ENCODE measurements at regions not wholly inside any gene's neighbourhood (a gene's known extent, or its start where the extent isn't known, plus 50 kb on each side); places are given as distances from the start of the nearest gene placed in this dataset.

DNA sequence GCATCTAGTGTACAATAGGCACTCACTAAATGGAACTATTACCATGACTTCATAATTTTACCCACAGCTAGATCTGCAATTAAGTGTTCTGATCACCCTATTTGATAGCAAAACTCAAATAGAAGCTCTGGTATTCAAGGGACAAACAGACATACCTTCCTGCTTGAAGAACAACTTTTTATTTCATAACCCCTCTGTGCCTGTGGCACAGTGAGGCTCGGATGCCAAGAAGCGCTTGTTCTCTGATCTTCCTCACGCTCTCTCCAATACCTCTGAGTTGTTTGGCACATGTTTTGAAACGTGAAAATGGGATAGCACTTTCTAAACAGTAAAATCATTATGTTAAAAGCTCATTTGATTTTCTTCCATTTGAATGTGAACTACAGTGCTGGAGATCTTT lies 232.0 kb downstream of the KLF5 start:
- DNase-seq (ENCODE audit: low spot score): no peak

DNA sequence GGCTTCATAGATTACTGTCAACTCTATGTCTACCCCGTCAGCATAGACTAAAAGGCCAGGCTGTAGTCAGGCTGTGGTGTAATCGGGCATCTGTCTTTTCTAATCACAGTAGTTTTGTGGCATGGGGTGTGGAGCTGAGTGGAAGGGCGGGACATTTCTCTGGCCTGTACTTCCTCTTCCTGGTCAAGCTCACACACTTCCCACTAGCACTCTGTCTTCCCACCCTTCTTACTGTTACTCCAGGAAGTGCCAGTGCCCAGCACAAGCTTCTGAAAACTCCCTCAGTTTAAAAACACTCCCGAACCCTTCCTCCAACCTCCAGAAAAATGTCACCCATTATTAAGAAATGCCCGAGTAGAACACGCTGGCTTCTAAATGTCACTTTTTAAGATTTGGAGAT lies 229.8 kb downstream of the KLF5 start:
- DNase-seq (ENCODE audit: low spot score): no peak

DNA sequence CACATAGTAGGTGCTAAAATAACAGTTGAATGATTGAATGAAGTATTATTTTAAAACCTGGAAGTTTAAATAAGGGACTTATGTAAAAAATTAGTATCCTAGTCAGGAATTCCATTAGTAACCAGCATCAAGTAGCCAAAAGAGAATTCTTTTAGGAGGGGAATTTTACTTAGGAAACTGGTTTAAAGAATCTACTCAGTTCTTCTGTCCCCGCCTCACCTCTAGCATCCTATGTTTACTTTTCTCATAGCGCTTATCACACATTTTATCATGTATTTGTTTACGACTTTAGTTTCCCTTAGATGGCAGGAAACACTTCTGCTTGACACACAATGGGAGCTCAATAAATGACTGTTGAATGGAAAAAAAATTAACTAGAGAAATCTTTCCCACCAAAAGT lies 229.0 kb downstream of the KLF5 start:
- DNase-seq (ENCODE audit: low spot score): no peak

DNA sequence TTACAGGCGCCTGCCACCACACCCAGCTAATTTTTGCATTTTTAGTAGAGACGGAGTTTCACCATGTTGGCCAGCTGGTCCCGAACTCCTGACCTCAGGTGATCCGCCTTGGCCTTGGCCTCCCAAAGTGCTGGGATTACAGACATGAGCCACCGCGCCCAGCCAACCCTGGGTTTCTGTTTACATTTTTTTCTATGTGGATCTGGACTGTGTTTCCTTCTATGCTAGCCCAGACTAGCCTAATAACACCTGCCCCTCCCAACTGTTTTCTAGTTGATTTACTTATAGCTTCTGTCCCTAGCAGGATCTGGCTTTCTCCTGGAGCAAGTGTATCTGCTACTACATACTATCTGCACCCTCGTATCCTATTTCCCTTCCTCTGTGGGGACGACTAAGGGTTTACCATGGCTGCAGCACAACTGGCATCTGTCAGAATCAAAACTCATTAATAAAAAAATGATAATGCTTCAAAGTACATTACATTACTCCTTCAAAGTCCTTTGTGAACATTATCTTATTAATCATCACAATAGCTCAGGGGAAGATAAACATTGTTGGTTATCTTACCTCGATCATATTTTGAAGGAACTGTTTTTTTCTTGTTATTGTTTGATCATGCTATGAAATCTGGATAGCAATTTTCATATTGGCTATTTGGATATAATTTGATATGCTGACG lies 228.3 kb downstream of the KLF5 start:
- no peak for DNase-seq (ENCODE audit: low spot score)

DNA sequence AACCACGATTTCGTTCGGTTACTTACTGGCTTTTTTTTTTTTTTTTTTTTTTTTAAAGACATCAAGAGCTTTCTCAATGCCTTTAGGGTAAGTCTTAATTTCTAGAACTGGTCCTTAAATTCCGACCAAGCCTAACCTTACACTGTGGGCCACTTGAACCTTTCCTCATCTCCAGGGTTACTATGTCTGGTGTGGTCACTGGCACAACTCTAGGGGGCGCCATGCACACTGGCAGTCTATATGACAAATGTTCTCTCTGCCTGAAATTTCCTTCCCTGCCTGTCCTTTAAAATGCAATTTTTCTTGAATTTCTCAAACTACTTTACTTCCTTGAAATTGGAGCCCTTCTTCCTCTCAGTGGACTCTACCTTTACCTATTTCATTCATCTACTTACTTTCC lies 227.4 kb downstream of the KLF5 start:
- DNase-seq (ENCODE audit: low spot score): no peak

DNA sequence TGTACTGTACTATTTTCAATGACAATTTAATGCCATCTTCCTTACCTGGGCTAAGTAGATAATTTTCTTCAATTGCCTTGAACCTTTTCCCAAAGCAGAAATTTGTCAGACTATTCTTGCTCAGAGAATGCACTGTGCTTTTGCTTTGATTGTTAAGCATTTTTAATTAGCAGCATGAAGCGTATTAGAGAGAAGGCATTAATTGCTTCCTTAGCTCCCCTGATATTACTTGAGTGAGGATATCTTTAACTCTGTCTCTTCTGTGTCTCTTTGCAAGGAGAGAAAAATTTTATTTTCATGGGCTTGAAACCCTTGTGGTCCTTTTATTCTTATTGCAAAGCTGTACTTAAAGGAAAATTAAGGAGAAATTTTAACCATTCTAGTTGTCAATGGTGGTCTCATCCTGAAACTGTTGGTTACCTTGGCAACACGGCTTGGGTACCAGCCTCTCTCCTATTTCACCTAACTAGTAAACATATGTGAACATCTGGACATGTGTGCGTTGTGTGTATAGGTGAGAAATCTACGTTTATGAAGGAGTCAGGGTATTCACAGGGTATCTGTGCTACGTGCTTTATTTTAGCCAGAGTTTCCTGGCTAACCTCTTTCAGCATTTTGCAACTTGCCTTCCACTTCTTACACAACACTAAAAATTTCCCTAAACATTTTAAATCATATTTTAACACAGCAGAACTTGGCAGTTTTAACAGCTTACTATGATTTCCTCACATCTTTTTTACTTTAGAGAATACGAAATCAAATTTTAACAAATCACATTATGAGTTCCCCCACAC lies 225.5 kb downstream of the KLF5 start:
- DNase-seq (ENCODE audit: low spot score): no peak

DNA sequence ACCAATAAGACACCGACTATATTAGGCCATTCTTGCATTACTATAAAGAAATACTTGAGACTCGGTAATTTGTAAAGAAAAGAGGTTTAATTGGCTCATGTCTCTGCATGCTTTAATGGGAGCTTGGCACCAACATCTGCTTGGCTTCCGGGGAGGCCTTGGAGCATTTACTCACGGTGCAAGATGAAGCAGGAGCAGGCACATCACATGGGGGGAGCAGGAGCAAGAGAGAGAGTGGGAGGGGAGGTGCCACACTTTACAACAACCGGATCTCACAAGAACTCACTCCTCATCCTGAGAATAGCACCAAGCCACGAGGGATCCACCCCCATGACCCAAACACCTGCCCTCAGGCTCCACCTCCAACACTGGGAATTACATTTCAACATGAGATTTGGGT lies 224.8 kb downstream of the KLF5 start:
- DNase-seq (ENCODE audit: low spot score): no peak

DNA sequence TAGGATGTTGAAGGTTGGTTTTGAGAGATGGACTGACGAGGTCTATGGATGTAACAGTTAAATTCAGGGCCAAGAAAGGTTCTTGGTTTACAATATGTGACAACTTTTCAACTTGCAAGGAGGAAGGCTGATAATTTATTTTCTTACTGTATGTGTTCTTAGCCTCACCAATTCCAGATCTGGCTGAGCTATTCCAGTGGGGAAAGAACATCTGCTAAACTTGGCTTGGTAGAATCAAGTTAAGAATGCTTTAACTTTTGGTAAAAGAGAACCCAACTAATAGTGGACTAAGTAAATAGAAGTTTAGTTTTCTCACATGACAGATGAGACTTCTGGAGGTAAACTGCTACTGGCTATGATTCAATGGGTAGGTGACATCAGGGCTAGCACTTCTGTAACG lies 222.9 kb downstream of the KLF5 start:
- no peak for DNase-seq (ENCODE audit: low spot score)

DNA sequence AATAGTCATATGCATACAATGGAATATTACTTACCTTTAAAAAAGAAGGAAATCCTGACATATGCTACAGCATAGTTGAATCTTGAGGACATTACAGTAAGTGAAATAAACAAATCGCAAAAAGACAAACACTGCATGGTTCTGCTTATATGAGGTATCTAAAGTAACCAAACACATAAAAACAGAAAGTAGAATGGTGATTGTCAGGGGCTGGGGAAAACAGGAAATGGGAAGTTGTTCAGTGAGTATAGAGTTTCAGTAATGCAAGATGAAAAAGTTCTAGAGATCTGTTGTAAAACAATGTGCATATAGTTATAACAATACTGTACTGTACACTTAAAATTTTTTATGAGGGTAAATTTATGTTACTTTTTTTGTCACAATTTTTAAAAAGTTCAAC lies 219.4 kb downstream of the KLF5 start:
- no peak for DNase-seq (ENCODE audit: low spot score)

DNA sequence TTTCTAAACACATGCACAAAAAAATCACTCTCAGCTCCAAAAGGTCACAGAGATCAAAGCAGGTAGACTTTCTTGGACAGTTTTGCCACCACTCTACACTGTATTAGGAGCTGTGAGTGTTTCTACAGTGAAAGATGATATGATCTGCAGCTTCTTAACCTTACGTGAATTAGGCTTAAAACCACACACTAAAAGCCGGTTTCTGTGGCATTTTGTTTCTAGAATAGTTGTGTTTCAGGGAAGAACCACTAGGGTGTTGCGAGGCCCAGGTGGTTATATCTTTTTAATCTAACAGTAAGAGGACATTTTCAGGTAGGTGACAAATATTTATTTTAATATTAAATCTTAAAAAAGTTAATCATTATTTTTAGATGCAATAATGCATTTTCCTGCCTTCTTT lies 216.4 kb downstream of the KLF5 start:
- no peak for DNase-seq (ENCODE audit: low spot score)

DNA sequence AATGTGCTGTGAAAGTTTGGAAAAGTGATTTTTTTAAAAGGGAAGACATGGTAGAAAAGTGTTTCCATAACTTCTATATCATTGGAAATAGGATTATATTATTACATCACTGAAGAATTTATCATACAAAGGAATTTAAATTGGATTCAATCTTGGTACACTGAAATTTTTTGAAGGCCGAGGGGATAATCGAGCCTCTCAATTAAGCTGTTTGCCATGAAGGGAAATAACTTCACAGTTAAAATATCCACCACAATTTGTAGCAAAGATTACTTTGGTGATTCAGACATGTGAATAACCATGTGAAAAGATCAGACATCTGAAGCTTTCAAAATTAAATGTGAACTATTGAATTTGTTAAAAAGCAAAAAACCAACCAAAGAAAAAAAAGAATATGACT lies 215.3 kb downstream of the KLF5 start:
- DNase-seq (ENCODE audit: low spot score): no peak

DNA sequence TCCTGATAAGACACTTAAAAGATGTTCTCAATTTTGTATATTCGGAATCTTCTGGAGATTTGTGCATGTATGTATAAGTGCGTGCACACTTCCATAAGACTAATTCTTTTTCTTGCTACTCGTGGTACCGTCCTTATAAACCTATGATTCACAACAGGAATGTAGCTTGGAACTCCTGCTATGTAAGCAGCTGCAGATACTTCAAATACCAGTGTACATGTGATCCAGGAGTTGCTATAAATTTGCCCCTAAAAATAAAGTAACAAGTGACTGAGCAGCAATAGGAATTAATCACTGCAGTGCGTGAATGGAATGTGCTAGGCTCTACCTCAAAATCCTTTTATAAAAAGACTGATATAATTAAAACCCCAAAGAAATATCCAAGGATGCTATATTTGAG lies 214.9 kb downstream of the KLF5 start:
- DNase-seq (ENCODE audit: low spot score): no peak

DNA sequence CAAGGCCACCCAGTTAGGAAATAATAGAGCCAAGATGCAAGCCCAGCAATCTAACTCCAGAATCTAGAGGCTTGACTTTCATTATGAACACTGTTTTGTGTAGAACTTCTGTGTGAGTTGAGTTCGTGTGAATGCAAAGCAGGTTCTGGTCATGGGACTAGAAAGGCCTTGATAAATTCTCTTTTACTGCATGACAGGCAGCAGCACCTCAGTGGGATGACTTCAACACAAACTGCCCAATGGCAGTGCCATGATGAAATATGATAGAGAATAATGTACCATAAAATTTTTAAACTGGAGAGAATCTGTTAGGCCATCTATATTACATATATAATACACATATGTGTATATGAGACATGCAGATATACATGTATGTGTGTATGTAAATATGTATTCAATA lies 214.5 kb downstream of the KLF5 start:
- no peak for DNase-seq (ENCODE audit: low spot score)

DNA sequence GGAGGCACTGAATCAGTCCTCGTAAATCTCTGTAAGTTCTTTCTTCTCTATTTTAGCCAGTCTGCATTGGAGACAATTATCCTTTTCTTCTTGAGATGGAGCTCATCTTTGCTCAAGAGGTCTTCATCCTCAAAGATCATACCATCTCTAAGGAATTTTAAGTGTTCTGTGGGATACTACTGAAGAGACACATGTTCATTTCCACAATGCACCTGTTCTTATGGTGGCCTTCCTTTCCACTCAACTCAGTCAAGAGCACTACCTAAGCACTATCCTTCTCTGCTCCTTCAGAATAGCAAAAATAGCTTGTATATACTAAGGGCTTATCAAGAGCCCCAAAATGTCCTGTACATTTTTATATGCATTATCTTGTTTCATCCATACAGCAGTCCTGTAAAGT lies 214.0 kb downstream of the KLF5 start:
- DNase-seq (ENCODE audit: low spot score): no peak

DNA sequence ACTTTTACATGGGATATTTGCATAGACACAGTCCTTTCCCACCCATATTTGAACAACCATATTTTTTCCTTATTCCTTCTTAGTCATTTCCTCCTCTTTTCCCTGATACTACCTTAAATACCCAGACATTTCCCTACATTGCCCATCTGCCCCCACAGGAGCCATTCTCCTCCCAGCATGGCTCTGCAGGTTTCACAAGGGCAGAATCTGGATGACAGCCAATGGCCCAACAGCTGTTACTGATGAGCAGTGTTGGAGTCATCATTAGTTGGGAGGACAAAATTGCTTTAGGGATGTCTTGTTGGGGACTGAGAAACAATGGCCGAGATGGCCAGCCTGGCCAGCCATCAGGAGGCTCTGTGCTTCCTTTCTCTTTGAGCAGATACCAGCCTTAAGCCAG lies 209.5 kb downstream of the KLF5 start:
- peak; percentile 42 for DNase-seq (ENCODE audit: low spot score)

DNA sequence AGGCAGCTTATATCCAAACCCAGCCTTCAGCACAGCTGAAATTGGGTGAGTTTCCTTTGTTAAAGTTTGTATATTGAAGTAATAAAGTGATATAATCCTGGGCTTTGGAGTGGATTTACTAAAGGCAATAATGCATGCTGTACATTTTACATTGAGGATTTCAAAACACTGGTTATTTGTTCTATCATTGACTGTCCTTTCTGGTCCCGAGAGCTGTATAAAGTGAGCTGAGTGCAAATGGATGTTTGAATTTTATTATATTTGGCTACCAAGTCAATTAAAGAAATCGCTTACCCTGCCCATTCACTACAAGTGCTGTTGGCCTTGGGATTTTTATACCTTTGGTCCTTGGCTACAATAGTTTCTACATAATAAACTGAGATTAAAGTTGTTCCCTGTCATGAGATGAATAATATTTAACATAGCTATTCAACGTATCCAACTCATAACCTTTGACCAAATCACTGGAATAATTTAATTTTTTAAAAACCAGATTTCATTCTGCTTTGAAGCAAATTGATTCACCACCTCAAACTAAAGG lies 207.9 kb downstream of the KLF5 start:
- no peak for DNase-seq (ENCODE audit: low spot score)

DNA sequence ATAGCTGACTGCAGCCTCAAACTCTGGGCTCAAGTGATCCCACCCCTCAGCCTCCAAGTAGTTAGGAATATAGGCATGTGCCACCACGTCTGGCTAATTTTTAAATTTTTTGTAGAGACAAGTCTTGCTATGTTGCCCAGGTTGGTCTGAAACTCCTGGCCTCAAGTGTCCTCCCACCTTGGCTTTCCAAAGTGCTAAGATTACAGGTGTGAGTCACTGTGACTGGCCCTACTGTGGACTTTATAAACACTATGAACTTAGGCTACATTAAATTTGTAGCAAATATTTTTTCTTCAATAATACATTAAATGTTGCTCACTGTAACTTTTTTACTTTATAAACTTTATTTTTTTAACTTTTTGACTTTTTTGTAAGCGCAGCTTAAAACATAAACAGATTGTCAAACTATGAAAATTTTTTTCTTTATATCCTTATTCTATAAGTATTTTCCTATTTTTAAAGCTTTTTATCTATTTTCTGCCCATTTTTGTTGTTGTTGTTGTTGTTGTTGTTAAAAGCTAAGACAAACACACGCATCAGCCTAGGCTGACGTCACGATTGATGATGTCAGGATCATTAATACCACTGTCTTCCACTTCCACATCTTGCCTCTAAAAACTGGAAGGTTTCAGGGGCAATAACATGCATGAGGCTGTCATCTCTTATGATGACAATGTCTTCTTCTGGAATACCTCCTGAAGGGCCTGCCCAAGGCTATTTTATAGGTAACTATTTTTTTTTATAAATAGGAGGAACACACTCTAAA lies 204.2 kb downstream of the KLF5 start:
- no peak for DNase-seq (ENCODE audit: low spot score)

DNA sequence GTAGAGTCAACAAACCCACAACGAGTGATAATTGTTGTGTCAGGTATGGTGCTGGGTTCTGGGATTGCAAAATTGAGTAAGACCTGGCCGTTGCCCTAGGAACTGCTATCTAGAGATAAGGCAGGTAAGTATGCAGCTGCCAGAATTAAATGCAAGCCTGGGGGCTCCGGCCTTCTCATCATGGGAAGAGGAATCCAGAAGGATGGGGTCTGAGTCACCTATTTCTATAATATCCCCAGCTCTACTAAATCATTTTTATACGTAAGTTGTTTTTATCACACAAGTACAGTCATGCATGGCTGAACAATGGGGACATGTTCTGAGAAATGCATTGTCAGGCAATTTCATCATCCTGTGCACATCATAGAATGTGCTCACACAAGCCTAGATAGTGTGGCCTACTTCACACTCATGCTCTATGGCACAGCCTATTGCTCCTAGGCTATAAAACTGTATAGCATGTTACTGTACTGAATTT lies 203.0 kb downstream of the KLF5 start:
- DNase-seq (ENCODE audit: low spot score): no peak

DNA sequence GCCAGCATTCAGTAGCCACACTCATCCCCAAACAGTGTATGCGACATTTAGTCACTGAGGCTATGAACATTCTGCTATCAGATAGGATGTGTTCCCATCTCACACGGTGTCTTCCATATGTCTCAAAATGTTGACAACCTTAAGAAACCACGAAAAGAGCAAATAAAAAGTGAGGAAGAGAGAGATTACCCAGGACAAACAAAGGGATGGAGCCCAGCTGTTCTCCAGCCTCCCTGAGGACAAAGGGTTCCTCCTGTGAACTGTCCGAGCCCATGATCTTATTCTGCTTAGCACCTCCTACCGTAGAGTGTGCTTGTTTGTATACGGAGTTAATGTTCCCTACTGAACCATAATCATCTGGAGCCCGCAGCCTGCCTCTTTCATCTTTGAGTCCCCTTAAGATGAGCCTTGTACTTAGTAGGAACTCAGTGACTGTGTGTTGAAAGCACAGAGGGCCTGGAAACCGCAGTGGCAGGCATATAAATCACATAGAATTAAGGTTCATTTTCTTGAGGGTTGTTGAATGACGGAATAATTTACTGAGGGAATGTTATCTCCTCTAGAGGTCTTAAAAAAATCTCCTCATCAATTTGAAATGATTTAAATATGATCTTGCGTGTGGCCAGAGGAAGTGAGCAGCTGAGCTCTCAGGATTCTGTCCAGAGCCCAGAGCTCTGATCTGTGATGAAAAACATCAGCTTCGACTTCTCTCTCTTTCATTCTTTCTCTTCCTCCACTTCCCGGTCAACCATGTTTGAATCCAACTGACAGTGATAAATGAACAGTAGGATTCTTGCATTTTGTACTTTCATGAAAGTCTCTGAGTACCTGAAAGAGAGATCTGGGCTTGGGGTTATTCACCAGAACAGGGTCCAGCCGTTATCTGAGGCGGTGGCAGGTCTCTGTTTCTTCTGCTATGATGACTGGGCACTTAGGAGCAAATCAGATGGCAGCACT lies 200.5 kb downstream of the KLF5 start:
- DNase-seq (ENCODE audit: low spot score): no peak

DNA sequence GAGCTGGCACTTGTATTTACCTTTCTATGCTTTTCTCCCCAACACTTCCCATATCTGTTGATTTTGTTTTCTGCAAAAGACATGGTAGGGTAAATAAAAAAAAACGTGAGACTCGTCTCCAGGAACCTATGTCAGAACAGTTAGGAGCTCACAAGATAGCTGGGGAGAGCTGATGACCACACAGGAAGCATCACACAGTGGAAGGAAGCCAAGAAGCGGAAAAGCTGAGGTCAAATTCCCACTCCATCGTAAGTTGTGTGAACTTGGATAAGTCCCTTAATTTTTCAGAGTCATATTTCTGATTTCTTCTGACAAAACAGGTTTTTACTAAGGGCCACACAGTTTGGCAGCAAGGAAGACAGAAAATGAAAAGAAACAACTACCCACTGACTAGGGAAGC lies 199.6 kb downstream of the KLF5 start:
- no peak for DNase-seq (ENCODE audit: low spot score)

DNA sequence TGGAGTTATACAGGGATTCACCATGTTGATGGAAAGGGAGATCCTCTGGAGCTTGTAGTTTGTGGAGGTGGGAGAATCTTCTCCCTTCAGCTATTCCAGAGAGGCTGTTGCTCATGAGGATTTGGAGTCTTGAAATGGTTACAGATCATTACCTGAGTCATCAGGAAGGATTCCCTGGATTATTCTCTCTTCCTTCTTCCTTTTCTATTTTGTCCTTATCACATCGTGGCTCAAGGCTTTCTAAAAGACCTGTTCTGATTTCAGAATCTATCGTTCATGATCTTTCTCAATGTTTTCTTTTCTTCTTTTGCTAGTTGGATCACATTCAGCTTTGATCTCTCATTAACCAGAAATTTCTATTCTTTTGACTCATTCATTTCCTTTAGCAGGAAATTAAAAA lies 196.0 kb downstream of the KLF5 start:
- DNase-seq (ENCODE audit: low spot score): no peak

All from kidney capillary endothelial cell (primary cell).